ENCODE measurements at regions not wholly inside any gene's neighbourhood (a gene's known extent, or its start where the extent isn't known, plus 50 kb on each side); places are given as distances from the start of the nearest gene placed in this dataset.
A peak's percentile ranks its signal among the peaks of the same experiment; 100 is the strongest.

DNA sequence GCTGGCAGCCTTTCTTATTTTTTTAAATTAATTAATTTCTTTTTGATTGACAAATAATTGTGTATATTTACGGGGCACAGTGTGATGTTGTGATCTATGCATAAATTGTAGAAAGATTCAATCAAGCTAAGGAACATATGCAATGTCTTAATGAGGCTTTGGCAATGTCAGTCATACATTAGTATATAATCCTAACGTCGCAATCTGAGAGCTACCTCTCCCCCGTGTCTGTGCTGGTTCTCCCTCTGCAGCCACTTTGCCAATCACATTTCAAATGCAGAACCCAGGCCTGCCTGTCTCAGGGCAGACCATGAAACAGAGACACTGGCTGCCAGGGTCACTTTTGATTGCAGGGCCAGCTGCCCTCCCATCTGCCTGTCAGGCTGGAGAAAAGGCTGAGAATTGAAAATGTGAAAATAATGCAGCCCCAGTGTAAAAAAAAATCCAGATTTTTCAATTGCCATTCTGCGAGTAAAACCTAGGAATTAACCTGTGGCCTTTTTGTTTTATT, 56.3 kb downstream of the SLC24A2 start:
- no peak for DNase-seq

DNA sequence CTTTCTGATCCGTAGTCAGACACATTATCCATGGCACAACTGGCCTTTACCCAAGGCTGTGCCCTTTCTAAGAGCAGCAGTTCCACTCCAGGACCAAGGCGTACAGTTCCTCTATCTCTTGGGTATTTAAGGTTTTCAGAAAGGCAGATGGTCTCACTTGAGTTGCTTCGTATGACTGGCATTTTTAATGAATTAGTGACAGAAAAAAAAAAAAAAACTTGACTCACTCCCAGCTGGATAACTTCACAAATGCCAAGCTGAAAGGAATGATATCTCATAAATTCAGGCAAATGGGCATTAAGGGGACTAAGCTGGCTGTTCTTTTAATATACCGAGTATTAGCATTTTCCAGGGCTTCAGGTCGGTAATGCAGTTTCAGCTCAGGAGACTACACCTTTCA, 60.7 kb downstream of the SLC24A2 start:
- no peak for DNase-seq

DNA sequence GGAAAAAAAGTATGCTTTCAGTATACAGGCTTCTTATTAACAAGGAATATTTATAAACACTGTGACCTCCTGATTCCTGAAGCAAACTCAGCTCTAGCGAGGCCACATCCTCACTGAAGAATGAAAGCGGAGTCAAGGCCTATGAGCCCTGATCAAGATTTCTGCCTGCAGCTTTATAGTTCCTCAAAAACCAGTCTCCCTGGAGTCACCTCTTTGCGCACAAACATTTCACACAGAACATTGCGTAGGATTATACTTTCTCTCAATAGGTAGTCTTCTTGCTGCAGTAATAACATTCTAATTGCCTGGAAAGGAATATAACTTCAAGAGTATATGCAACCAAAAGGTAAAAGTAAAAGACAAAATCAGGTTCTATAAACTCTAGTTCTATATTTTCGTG, 62.9 kb downstream of the SLC24A2 start:
- no peak for DNase-seq

DNA sequence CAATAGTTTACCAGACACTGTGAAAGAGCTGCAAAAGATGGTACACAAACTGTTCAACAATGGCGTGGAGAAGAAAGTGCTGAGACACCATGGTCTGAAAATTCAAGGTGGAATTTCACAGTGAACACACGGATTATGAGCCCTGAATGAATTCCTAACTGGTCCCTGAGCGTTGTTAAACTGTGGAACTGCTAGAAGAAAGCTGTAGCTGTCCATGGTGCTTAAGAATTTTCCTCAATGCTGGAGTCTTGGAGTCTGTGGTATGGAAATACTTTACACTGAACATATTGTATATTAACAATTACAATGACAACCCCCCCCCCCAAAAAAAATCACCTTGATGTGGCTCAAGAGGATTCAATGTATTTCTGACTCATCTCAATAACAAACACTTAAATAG, 68.5 kb downstream of the SLC24A2 start:
- no peak for DNase-seq

DNA sequence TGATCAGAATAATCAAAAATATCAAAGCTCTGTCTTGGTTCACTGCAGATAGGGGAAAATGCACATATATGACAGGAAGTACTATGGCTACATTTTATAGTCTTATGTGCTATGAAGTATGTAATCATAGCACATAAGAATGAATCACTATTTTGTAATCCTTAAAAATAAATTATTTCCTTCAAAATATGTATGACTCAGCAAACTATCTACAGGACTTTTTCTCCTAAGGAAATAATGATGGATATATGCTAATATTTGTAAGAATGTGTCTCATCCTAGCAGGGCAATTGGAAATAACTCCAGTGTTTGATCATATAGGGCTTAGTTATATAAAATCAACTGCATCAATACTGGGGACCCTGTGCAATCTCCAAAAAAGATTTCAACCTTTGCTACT, 85.1 kb downstream of the SLC24A2 start:
- no peak for DNase-seq

DNA sequence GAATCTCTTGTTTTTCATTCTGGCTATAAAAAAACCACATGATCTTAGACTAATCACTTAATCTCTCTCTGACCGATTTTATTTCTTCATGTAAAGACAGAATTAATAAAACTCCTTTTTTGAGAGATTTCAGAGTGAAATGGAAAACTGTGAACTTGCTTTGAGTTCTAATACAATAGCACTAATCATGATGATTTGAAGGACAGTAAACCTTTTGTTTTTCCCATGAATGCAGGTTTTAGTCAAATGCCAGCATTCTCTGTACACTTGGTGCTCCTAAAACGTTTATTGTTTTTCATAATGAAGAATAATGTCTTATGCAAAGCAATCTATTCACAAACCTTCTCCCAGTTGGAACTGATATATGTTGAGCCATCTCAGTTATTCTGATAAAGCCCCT, 86.8 kb downstream of the SLC24A2 start:
- no peak for DNase-seq

DNA sequence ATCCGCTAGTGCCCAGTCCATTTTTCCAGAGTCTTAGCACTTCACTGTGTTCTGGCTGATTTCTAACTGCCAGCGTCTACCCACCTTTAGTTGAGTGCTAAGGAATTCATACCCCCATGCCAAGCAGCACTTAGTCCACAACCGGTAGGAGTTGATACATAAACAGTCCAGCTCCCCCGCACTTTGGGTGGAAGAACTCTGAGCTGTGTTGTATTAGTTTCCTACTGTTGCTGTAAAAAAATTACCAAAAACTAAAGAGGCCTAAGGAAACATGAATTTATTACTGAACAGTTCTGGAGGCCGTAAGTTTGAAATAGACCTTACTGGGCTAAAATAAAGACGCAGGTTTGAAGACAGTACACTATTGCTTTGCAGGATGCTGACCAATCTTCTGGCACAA, 87.6 kb downstream of the SLC24A2 start:
- DNase-seq, result no peak

DNA sequence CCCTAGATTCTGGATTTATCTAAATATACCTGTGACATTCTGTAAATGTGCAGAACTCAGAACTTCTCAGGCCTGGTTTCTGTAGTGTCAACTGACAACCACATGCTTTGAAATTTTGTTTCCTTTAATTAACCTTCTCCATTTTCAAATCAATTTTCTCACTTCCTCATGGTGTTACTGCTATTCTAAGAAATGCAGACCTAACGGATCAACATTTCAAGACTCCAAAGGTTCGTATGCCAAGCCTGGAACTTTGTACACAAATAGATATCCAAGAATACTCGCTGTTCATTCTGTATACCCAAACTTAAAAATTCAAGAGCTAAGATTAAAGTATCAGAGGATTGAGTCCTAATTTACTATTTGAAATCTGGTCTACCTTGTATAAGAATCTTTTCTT, 88.1 kb downstream of the SLC24A2 start:
- DNase-seq, result no peak

DNA sequence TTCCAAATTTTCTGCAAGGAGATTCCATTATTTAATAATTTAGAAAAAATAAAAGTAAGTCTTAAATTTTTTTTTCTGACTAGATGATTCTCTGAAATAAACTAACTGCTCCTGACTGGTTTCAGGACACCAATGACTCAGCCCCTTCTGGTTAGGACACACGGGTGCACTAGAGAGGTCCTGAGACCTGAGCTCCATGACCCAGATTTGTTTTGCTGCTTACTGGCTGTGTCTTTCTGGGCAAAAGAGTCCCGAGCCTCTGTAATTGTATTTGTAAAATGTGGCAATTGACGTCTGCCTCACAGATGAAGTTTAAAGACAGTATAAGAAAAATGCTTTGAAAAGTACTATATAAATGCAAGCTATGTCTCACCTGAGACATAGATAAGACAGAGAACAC, 89.1 kb downstream of the SLC24A2 start:
- no peak for DNase-seq

DNA sequence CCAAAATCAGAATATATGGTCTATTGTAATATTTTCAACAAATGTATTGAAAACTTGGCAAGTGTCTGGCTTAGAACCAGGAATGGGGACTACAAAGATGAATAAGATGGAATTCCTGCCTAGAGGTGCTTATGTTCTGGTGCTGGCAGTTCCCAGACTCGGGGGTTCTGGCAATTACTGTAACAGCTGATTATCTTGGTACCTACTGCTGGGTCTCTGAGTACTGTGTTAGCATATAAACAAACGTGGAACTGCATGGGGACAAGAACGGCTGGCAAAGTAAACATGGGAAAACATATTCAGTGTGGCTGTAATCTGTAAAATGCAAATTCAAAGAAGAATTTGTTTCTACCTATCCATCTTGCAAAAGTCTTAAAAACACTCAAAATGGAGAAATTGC, 89.9 kb downstream of the SLC24A2 start:
- no peak for DNase-seq

DNA sequence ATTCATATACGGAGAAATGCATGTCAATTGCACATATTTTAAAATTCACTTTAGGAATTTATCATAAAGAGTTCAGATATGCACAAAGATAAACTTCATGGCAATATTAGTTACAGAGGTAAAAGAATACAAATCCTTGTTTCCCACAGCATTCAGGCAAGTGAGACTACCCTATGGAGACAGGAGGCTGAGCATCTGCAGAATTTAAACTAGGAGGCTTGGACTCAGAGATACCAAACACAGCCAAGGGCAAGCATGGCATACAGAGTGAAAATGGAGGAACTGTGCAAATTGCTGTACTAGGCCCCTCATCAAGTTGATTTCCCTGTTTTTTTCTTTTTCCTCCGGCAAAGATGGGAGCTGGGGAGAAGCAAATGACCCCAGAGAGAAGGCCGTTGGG, 94.2 kb downstream of the SLC24A2 start:
- DNase-seq, result no peak

DNA sequence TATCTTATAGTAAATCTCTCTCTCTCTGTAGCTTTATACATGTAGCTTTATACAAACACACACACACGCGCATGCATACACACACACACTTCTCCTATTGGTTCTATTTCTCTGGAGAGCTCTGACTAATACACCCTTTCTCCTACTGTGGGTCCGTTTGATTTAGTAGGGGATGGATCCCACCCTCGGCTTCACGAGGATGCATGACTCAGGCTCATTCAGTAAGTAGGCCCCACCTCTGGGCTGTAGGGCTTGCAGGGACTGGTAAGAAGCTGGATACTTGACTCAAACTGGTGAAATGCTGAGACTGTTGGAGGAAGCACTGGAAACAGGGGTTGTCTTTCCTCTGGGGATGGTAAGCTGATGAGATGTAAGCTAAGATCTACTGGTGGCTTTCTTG, 98.7 kb downstream of the SLC24A2 start:
- DNase-seq, result no peak

DNA sequence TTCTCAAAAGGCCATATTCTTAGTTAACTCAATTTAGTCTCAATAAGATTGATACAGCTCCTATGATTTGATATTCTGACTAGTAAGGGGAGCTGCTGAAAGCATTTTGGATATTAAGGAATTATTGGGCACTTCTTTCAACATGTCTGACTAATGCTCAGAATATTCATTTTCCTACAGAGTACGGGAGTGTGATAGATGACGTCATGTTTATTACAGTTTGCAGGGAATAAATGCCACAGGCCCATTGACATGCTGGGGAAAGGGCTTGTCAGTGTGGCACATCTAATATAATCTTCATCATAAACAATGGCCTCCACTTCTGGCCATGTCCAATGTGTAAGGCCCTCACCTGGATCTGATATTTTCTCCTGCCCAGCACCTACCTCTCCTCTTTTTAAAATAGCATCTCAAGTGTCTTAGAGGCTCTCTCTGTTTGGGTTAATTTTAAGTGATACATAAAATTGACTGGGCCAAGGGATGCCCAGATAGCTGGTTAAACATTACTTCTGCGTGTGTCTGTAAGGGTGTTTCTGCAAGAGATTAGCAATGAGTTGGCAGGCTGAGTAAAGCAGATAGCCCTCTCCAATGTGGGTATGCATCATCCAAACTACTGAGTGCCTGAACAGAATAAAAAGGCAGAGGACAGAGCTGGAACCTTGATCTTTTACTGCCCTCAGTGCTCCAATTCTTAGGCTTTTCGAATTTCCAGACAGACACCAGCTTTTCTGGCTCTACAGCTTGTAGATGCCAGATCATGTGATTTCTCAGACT, 99.3 kb downstream of the SLC24A2 start:
- no peak for DNase-seq

DNA sequence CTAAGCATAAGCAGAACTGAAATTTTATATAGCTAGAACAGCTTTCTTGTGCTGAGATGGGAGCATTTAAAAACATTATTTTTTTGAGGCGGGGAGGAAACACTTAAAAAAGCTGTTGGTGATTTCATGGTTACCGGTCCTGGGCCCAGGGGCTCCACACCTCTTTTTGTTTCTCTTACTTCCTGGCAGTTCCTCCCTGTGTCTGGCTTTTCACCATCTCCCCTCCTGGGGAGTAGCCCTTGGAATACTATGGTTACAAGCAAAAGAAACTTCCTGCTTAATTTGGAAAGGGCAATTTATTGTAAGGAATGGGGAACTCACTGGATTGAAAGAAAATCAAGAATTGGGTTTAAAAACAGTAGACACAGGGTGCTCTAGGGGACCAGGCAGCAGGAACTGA, 105.1 kb downstream of the SLC24A2 start:
- DNase-seq, result no peak

DNA sequence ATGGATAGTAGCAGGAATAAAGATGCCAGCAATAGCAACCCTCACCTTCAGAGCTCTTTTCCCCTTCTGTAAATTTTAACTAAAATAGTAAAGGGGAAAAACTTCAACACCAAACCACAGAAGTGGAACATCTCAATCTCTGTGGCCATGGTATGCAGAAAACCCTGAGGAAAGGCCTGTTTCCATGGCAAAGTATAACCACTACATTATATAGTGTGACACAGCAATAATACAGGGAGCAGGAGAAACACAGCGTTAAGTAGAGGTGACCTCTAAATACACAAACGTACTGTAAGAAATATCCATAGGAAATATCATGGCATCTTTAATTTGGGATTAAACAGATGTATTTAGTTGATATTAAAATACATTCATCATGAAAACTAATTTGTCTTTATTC, 106.4 kb downstream of the SLC24A2 start:
- no peak for DNase-seq

DNA sequence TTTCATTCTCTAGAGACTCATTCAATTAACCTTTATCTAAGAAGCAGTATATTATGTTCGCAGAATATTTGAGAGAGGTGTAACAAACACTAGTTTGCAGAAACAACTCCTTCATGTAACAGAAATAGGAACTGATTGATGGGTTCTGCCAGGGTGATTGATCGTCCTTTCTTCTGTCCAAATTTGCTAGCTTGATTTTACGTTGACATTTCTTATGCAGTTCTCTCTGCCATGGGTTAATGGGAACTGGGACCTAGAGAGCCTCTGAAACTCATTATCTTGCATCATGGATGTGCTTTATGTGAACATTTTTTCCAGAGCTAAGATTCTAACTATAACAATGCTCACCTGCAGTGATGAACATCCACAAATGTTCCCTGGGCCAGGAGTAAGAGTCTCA, 107.0 kb downstream of the SLC24A2 start:
- no peak for DNase-seq

DNA sequence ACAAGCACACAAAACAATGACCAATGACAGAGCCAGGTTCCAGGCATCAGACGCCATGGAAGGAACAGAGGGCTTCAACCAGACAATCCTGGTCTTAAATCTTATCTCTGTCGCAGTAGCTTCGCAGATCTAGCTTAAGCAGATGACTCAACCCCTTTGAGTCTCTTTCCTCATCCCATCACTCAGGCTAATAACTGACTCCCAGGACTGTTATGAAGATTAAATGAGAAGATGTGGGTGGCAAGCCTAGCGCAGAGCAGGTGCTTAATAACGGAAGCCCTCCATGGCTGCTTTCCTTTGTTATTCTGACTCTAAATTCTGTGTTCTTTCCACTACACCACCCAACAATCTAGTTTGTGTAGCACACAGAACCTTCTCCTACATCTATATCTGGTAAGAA, 110.9 kb downstream of the SLC24A2 start:
- DNase-seq, result no peak

DNA sequence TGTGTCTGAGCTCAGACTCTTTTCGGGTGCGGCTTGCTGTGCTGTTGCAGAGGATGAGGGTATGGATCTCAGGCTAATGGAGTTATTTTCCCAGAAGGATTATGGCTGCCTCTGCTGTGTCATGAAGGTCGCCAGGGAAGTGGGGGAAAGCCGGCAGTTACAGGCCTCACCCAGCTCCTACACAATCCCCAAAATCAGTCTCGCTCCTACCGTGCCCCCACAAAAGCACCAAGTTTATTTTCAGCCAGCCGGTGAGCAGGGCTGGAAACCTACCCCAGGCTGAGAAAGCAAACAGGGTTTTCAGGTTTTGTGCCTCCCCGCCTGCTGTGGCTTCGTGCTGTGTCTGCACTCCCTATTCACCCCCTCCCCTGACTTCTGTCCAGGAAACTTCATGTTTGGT, 113.3 kb downstream of the SLC24A2 start:
- DNase-seq, result no peak

DNA sequence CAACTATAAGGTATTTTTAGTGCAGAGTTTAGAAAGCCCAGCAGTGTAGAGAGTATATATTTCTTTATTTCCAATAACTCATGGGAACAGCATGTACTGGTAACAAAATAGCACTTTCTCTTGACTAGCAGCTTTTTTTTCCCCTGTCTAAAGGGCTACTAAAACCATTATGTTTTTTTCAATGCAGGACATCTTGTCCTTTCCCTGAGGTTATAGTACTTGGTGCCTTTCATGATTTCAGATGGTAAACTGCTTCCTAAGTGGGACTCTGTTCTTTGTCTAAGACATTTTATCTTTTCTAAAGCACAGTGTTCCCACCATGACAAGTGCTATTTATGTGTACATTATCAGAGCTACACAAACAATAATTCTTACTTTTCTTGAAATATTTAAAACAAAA, 122.3 kb downstream of the SLC24A2 start:
- no peak for DNase-seq

DNA sequence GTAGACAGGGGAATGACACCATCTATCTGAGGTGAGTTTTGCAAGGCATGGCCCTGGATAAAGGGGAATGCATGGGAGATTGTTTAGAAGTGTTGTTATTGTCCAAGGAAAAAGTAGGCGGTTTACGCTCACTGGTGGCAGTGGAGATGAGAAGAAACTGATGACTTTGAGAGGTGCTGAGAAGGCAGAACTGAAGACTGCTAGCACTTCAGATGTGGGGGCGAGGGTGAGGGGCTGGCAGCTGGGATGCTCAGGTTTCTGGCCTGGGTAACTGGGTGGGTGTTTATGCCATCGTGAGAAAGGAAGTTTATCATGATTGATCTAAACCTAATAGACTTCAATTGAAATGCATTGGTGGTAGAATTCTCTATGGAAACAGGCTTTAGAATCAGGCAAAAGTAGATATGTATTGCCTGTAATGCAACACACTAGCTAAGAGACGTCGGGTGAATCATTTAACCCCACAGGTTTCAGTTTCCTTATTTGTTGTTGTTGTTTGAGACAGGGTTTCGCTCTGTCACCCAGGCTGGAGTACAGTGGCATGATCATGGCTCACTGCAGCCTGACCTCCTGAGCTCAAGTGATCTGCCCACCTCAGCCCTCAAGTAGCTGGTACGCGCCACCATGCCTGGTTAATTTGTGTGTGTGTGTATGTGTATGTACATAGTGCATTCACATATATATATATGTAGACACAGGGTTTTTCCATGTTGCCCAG, 123.5 kb downstream of the SLC24A2 start:
- DNase-seq, result no peak

DNA sequence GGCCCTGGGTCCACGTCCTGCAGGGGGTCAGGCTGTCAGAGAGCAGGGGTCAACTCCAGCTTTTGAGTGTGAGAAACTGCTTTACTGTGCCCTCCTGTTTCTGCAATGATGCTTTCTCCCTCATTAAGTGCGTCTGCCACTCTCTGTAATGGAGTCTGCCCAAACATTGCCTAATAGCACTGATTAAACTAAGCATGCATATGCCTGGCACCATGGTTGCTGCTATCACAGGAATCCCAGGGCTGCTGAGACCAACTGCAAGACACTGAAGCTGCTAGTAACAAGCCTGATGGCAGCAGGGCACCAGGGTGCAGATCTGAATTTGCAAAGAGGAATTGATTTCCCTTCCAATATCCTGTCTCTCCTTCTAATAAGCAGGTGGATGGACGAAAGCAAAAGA, 125.3 kb downstream of the SLC24A2 start:
- no peak for DNase-seq

DNA sequence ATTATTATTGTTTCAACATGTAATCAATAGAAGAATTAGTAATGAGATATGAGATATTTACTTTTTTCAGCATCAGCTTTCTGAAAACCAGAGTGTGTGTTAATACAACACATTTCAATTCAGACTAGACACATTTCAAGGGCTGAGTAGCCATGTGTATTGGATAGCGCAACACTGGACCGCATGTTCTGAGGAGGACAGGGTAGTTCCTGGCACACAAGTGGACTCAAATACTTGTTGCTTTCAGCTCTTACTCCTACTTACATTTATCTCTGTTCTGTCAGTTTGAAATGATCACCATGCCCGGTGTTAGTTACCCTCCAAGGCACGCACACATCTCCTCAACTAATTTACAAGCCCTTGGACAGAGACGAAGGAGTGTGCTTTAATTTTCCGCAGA, 126.6 kb downstream of the SLC24A2 start:
- no peak for DNase-seq

DNA sequence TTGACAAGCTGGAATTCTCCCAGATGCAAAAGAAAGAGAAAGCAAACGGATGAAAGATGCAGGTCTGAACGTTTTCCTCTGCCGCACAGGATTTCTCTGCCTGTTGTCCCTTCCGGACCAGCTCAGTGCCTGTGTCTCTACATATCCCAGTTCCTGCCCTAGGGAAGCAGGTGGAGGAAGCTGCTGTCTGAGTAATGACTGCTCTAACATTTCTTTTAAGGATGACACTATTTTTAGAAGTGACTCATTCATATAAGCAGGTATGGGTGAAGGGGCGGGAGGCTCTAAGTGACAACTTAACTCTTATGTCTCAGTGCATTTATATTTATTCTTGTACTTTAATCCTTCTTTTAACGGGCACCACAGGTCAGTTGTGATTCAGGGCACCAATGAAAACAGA, 128.8 kb downstream of the SLC24A2 start:
- peak; percentile 23 for DNase-seq

DNA sequence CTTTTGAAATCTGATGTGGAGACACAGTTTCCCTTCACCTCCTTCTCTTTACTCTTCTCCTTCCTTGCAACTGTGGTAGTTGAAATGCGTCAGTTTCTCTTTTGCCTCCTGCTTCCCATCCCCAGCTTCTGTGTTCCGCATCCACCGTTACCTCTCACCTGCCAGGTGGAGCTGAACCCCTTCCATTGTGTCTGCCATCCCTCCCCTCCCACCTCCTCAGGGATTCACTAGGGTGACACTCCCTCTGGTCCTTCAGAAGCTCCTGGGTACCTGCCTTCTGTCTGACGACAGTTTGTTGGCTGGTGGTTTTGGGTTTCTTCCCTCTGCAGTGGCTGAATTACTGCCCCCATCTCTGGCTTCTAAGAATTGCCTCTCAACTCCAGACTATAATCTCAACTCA, 132.1 kb downstream of the SLC24A2 start:
- no peak for DNase-seq

DNA sequence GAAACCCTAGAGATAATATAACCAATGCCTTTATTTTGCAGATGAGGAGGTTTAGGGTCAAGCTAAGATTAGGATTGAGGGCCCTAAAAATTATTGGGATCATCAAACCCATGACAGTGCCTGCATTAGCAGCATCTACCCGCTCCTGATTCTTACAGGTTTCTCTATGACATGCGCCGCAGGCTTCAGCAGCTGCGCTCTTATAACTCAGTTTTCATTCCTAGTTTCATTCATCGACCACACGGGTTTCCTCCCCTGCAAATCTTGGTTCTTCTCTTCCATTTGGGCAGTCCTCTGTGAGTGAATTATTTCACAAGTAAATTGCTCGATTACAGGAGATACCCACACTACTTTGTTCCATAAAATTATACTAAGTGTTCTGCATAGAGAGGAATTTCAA, 137.2 kb downstream of the SLC24A2 start:
- DNase-seq, result no peak
